ENCODE measurements at regions not wholly inside any gene's neighbourhood (a gene's known extent, or its start where the extent isn't known, plus 50 kb on each side); places are given as distances from the start of the nearest gene placed in this dataset.

DNA sequence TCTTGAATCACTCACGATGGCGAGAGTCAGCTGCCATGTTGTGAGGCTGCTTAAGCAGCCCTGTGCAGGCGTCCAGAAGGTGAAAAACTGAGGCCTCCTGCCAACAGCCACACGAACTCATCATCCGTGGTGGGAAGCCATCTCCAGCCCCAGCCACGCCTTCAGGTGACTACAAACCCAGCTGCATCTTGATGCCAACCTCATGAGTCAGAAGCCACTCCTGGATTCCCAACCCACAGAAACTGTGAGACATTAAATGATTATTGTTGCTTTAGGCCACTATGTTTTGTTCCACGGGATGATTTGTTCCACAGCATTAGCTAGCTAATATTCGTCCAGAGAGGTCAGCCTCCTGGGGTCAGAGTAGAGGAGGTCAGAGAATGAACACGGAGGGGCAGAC lies 80.5 kb downstream of the SNX5 start:
- no peaks in the 10 kb centered on the region for H3K23me2 ChIP-seq (ENCODE audit: insufficient read length, low read depth, low read length, poor library complexity, severe bottlenecking)
- H2AFZ ChIP-seq (ENCODE audit: low read length) = no peak overlapping the region
- peaks cover 10 to 23% (median 12%) of the 10 kb centered on the region in 3 experiments; a peak in 6 of 7 replicates for H3K36me3 Mint-ChIP-seq (ENCODE audit: insufficient read depth in 1 of 3, low read depth in 3 of 3)

More for the DNA sequence above, 80.5 kb downstream of the SNX5 start:
- WGBS (ENCODE audit: extremely low coverage, insufficient read length, low lambda C conversion rate) = no CpG with 5 or more reads among the region's 9 CpGs
- no peak overlapping the region for H3K23ac ChIP-seq (ENCODE audit: insufficient read length, low read depth, low read length)
- no peak overlapping the region for H3K56ac ChIP-seq (ENCODE audit: insufficient read length, low read depth, low read length)
- H3T11ph ChIP-seq (ENCODE audit: low read length) = no peak overlapping the region
- no peak overlapping the region for H2AK5ac ChIP-seq (ENCODE audit: insufficient read length, low read length)
- no peak overlapping the region for H3K4me2 ChIP-seq (ENCODE audit: insufficient read depth, insufficient read length, low read length)
- H2BK20ac ChIP-seq (ENCODE audit: low read depth, low read length, poor library complexity, severe bottlenecking) = no peak overlapping the region
- no peaks in the 10 kb centered on the region; the same call in none of the 2 replicates for H3K27me3 Mint-ChIP-seq (ENCODE audit: low read depth)
- no peak overlapping the region for H3K9ac ChIP-seq (ENCODE audit: extremely low read depth, insufficient read length, low read length)
- no peak overlapping the region for H4K8ac ChIP-seq (replicated peaks; ENCODE audit: insufficient read length, low read depth, low read length)
- H3K9me3 ChIP-seq (ENCODE audit: control insufficient read depth, low read depth, low read length) = peaks cover 6% of the 10 kb centered on the region
- peaks cover 12% of the 10 kb centered on the region in 2 experiments for H3K4me1 Mint-ChIP-seq
- no peak overlapping the region for H2BK120ac ChIP-seq (ENCODE audit: low read depth, low read length, poor library complexity, severe bottlenecking)
- peaks cover 20 to 29% of the 10 kb centered on the region in 2 experiments for H3K9me3 Mint-ChIP-seq
- H3K18ac ChIP-seq (ENCODE audit: insufficient read length, low read depth, low read length) = no peak overlapping the region
- TF ChIP-seq, protein P1, sequence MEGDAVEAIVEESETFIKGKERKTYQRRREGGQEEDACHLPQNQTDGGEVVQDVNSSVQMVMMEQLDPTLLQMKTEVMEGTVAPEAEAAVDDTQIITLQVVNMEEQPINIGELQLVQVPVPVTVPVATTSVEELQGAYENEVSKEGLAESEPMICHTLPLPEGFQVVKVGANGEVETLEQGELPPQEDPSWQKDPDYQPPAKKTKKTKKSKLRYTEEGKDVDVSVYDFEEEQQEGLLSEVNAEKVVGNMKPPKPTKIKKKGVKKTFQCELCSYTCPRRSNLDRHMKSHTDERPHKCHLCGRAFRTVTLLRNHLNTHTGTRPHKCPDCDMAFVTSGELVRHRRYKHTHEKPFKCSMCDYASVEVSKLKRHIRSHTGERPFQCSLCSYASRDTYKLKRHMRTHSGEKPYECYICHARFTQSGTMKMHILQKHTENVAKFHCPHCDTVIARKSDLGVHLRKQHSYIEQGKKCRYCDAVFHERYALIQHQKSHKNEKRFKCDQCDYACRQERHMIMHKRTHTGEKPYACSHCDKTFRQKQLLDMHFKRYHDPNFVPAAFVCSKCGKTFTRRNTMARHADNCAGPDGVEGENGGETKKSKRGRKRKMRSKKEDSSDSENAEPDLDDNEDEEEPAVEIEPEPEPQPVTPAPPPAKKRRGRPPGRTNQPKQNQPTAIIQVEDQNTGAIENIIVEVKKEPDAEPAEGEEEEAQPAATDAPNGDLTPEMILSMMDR (conservative IDR thresholded peaks at IDR 0.05) = no peak
- no peak overlapping the region for H4K91ac ChIP-seq (ENCODE audit: insufficient read length, low read depth, low read length)
- H3K4me1 ChIP-seq (ENCODE audit: insufficient read depth, low read length) = no peaks in the 10 kb centered on the region
- H3K4ac ChIP-seq (ENCODE audit: low read depth, low read length) = no peak overlapping the region
- no peak overlapping the region for H3K14ac ChIP-seq (ENCODE audit: insufficient read depth, low read length)
- H3K27ac ChIP-seq (ENCODE audit: insufficient read length, low read depth, low read length) = no peak overlapping the region
- H3K79me2 ChIP-seq (ENCODE audit: insufficient read depth, low read length) = no peaks in the 10 kb centered on the region
- H3K27ac Mint-ChIP-seq = no peak overlapping the region
- no peak overlapping the region for H2BK15ac ChIP-seq (ENCODE audit: low read depth, low read length)
- H2BK5ac ChIP-seq (ENCODE audit: insufficient read length, low read length) = no peak overlapping the region
- H4K20me1 ChIP-seq (ENCODE audit: control insufficient read depth, insufficient read depth, insufficient read length) = no peaks in the 10 kb centered on the region
- H3K79me1 ChIP-seq (ENCODE audit: insufficient read depth, low read depth, low read length, poor library complexity, severe bottlenecking) = no peaks in the 10 kb centered on the region
- no peak overlapping the region for H4K5ac ChIP-seq (ENCODE audit: insufficient read length, low read depth, low read length)
- no peak overlapping the region for H3K4me3 Mint-ChIP-seq
- no peaks in the 10 kb centered on the region for H3K27me3 ChIP-seq (ENCODE audit: insufficient read depth, low read length)
- H2BK12ac ChIP-seq (ENCODE audit: insufficient read length, low read depth, low read length) = no peak overlapping the region
- no peak for DNase-seq

All from H9 (cell line).